ENCODE measurements at regions not wholly inside any gene's neighbourhood (a gene's known extent, or its start where the extent isn't known, plus 50 kb on each side); places are given as distances from the start of the nearest gene placed in this dataset.
A peak's percentile ranks its signal among the peaks of the same experiment; 100 is the strongest.
"Not testable (repeated sequence)": the region's sequence is repeated elsewhere in the genome, so short reads cannot be mapped to it uniquely, and the experiment has no call there.

DNA sequence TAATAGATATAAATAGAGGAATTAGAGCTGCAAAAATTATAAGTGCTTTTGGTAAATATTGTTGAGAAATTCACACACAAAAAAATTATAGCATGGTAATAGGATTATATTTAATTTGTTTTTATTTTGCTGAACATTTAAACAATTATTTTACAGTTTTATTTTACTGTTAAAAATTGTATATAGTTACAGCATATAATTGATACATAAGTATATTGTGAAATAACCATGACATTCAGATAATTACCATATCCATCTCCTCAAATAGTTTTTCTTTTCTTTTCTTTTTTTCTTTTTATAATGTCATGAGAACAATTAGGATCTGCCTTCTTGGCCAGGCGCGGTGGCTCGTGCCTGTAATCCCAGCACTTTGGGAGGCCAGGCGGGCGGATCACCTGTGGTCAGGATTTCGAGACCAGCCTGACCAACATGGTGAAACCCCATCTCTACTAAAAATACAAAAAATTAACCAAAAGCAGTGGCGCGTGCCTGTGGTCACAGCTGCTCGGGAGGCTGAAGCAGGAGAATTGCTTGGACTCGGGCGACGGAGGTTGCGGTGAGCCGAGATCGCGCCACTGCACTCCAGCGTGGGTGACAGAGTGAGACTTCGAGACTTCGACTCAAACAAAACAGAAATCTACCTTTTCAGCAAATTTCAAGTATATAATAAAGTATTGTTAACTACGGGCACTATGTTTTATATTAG, 654.2 kb downstream of the TENT5A start:
- H3K27me3 ChIP-seq (ENCODE audit: control insufficient read depth, insufficient read depth, low read length) = no peaks in the 10 kb centered on the region
- H3K36me3 ChIP-seq (ENCODE audit: control insufficient read depth in 2 of 3, insufficient read depth in 3 of 3, low read length in 3 of 3) = no peaks in the 10 kb centered on the region
- H3K4me1 ChIP-seq (ENCODE audit: control insufficient read depth in 2 of 3, insufficient read depth in 2 of 3, low read depth in 1 of 3, low read length in 3 of 3) = no peaks in the 10 kb centered on the region
- H3K9ac ChIP-seq (ENCODE audit: low read length in 3 of 3) = no peak overlapping the region
- intact Hi-C loops (cut with DNase I) = no loop called here
- peak in 1 of 5 donors; percentile 36 for DNase-seq
- H3K27ac ChIP-seq (ENCODE audit: low read depth in 2 of 2, low read length in 2 of 2) = no peak overlapping the region
- TF ChIP-seq, protein P1, sequence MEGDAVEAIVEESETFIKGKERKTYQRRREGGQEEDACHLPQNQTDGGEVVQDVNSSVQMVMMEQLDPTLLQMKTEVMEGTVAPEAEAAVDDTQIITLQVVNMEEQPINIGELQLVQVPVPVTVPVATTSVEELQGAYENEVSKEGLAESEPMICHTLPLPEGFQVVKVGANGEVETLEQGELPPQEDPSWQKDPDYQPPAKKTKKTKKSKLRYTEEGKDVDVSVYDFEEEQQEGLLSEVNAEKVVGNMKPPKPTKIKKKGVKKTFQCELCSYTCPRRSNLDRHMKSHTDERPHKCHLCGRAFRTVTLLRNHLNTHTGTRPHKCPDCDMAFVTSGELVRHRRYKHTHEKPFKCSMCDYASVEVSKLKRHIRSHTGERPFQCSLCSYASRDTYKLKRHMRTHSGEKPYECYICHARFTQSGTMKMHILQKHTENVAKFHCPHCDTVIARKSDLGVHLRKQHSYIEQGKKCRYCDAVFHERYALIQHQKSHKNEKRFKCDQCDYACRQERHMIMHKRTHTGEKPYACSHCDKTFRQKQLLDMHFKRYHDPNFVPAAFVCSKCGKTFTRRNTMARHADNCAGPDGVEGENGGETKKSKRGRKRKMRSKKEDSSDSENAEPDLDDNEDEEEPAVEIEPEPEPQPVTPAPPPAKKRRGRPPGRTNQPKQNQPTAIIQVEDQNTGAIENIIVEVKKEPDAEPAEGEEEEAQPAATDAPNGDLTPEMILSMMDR (IDR thresholded peaks at IDR 0.05; ENCODE audit: borderline replicate concordance, extremely low read depth, insufficient read depth) = no peak
- no peak for FAIRE-seq
- H3K4me3 ChIP-seq (ENCODE audit: low read length in 3 of 3) = no peak overlapping the region
- peaks cover 0 to 8% (median 0%) of the 10 kb centered on the region in 3 donors for H3K9me3 ChIP-seq (ENCODE audit: control insufficient read depth in 2 of 3, insufficient read depth in 1 of 3, low read length in 3 of 3)

DNA sequence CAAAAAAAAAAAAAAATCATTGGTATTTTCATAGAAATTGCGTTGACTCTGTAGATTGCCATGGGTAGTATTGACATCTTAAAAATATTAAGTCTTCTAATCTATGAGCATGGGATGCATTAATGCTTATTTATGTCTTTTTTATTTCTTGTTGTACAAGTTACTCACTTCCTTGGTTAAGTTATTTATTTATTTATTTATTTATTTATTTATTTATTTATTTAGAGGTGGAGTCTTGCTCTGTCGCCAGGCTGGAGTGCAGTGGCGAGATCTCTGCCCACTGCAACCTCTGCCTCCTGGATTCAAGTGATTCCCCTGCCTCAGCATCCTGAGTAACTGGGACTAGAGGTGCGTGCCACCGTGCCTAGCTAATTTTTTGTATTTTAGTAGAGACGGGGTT, 656.0 kb downstream of the TENT5A start:
- FAIRE-seq; H3K4me3 ChIP-seq (ENCODE audit: low read length in 3 of 3); H3K4me1 ChIP-seq (ENCODE audit: control insufficient read depth in 2 of 3, insufficient read depth in 2 of 3, low read depth in 1 of 3, low read length in 3 of 3); H3K27ac ChIP-seq (ENCODE audit: low read depth in 2 of 2, low read length in 2 of 2); H3K27me3 ChIP-seq (ENCODE audit: control insufficient read depth, insufficient read depth, low read length); intact Hi-C loops (cut with DNase I); DNase-seq; H3K36me3 ChIP-seq (ENCODE audit: control insufficient read depth in 2 of 3, insufficient read depth in 3 of 3, low read length in 3 of 3); H3K9me3 ChIP-seq (ENCODE audit: control insufficient read depth in 2 of 3, insufficient read depth in 1 of 3, low read length in 3 of 3); H3K9ac ChIP-seq (ENCODE audit: low read length in 3 of 3): not testable (repeated sequence)

DNA sequence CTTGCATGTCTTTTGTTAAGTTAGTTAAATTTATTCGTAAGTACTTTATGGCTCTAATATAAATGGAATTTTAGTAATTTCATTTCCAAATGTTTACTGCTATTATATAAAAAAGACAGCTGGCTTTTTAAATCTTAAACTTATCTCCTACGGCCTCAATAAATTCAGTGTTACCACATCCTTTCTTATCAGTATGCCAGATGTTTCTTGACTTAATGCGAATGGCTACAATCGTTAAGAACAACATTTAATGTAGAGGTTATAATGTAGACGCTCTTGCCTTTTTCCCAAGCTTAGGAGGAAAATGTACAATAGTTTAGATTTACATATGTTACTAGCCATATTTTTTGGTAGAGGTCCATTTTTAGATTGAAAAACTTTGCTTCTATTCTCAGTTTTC, 659.4 kb downstream of the TENT5A start:
- intact Hi-C loops (cut with DNase I) = no loop called here
- Histone ChIP-seq H3K4me1 (ENCODE audit: control insufficient read depth in 2 of 3, insufficient read depth in 2 of 3, low read depth in 1 of 3, low read length in 3 of 3) (no peaks in the 10 kb centered on the region), H3K27me3 (ENCODE audit: control insufficient read depth, insufficient read depth, low read length) (no peaks in the 10 kb centered on the region), H3K4me3 (ENCODE audit: low read length in 3 of 3) (no peak overlapping the region), H3K36me3 (ENCODE audit: control insufficient read depth in 2 of 3, insufficient read depth in 3 of 3, low read length in 3 of 3) (no peaks in the 10 kb centered on the region), H3K27ac (ENCODE audit: low read depth in 2 of 2, low read length in 2 of 2) (no peak overlapping the region), H3K9me3 (ENCODE audit: control insufficient read depth in 2 of 3, insufficient read depth in 1 of 3, low read length in 3 of 3) (no peaks in the 10 kb centered on the region), H3K9ac (ENCODE audit: low read length in 3 of 3) (no peak overlapping the region)
- DNase-seq (peak in 2 of 5 donors; percentile 18 to 65), FAIRE-seq (no peak)
- TF ChIP-seq, protein P1 (IDR thresholded peaks at IDR 0.05; ENCODE audit: borderline replicate concordance, extremely low read depth, insufficient read depth) = no peak

DNA sequence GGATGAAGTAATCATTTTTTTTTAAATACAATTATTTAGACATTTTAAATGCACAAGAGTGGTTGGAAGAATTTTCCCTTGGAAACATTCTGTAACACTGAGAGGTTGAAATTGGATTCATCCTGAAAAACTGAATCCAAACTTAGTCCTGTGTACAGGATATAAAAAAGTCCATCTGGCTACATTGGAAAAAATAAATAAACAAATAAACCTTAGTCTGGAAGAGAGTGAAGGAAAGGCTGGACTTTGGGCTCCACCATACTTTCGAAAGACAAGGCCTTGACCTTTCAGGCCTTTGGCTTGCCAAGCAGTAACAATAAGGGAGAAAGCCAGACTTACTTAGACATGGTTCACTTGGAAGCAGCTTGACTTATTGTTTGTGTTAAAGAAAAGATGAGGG, 664.3 kb downstream of the TENT5A start:
- no peak for FAIRE-seq
- DNase-seq = peak in 2 of 5 donors; percentile 10 to 58
- no peaks in the 10 kb centered on the region for H3K4me1 ChIP-seq (ENCODE audit: control insufficient read depth in 2 of 3, insufficient read depth in 2 of 3, low read depth in 1 of 3, low read length in 3 of 3)
- intact Hi-C loops (cut with DNase I) = no loop called here
- H3K9me3 ChIP-seq (ENCODE audit: control insufficient read depth in 2 of 3, insufficient read depth in 1 of 3, low read length in 3 of 3) = no peaks in the 10 kb centered on the region
- no peak overlapping the region for H3K4me3 ChIP-seq (ENCODE audit: low read length in 3 of 3)
- H3K27me3 ChIP-seq (ENCODE audit: control insufficient read depth, insufficient read depth, low read length) = no peaks in the 10 kb centered on the region
- TF ChIP-seq, protein P1 (IDR thresholded peaks at IDR 0.05; ENCODE audit: borderline replicate concordance, extremely low read depth, insufficient read depth) = no peak
- no peaks in the 10 kb centered on the region for H3K36me3 ChIP-seq (ENCODE audit: control insufficient read depth in 2 of 3, insufficient read depth in 3 of 3, low read length in 3 of 3)
- H3K27ac ChIP-seq (ENCODE audit: low read depth in 2 of 2, low read length in 2 of 2) = no peak overlapping the region
- H3K9ac ChIP-seq (ENCODE audit: low read length in 3 of 3) = no peak overlapping the region

Measured in kidney (tissue), 13 donors.